ENCODE measurements at regions not wholly inside any gene's neighbourhood (a gene's known extent, or its start where the extent isn't known, plus 50 kb on each side); places are given as distances from the start of the nearest gene placed in this dataset.
A peak's percentile ranks its signal among the peaks of the same experiment; 100 is the strongest.
"Not testable (repeated sequence)": the region's sequence is repeated elsewhere in the genome, so short reads cannot be mapped to it uniquely, and the experiment has no call there.

GRCh38 chr3:180421721-180422120, 180.2 kb upstream of the TTC14 start:
- FAIRE-seq, result no peak

- not testable (repeated sequence) for FAIRE-seq
Observed at GRCh38 chr3:180424305-180424704, 177.7 kb upstream of the TTC14 start.

GRCh38 chr3:180430896-180431295, 171.1 kb upstream of the TTC14 start:
- FAIRE-seq, result no peak

GRCh38 chr3:180433152-180433551, 168.8 kb upstream of the TTC14 start:
- FAIRE-seq, result no peak

GRCh38 chr3:180447136-180447535, 154.8 kb upstream of the TTC14 start:
- no peak for FAIRE-seq

- FAIRE-seq, result not testable (repeated sequence)
Observed at GRCh38 chr3:180448407-180448806, 153.6 kb upstream of the TTC14 start.

GRCh38 chr3:180457225-180457624, 144.7 kb upstream of the TTC14 start:
- no peak for FAIRE-seq

GRCh38 chr3:180466401-180467011, 135.5 kb upstream of the TTC14 start:
- peak; percentile 70 for FAIRE-seq

GRCh38 chr3:180467177-180467576, 134.8 kb upstream of the TTC14 start:
- no peak for FAIRE-seq

GRCh38 chr3:180469149-180469548, 132.8 kb upstream of the TTC14 start:
- FAIRE-seq, result no peak

- no peak for FAIRE-seq
Observed at GRCh38 chr3:180478695-180479094, 123.3 kb upstream of the TTC14 start.

GRCh38 chr3:180492047-180492446, 109.9 kb upstream of the TTC14 start:
- FAIRE-seq, result no peak

GRCh38 chr3:180496995-180497394, 105.0 kb upstream of the TTC14 start:
- no peak for FAIRE-seq

- FAIRE-seq, result no peak
Observed at GRCh38 chr3:180516368-180516767, 85.6 kb upstream of the TTC14 start.

GRCh38 chr3:180523040-180523439, 78.9 kb upstream of the TTC14 start:
- FAIRE-seq, result no peak

- FAIRE-seq, result no peak
Observed at GRCh38 chr3:180528843-180529242, 73.1 kb upstream of the TTC14 start.

- FAIRE-seq, result no peak
Observed at GRCh38 chr3:180529778-180530177, 72.2 kb upstream of the TTC14 start.

- no peak for FAIRE-seq
Observed at GRCh38 chr3:180530276-180530675, 71.7 kb upstream of the TTC14 start.

- no peak for FAIRE-seq
Observed at GRCh38 chr3:180531303-180532278, 70.4 kb upstream of the TTC14 start.

GRCh38 chr3:180534828-180535227, 67.1 kb upstream of the TTC14 start:
- no peak for FAIRE-seq

GRCh38 chr3:180538493-180538892, 63.5 kb upstream of the TTC14 start:
- no peak for FAIRE-seq

- no peak for FAIRE-seq
Observed at GRCh38 chr3:180543877-180544276, 58.1 kb upstream of the TTC14 start.

GRCh38 chr3:180546863-180547262, 55.1 kb upstream of the TTC14 start:
- no peak for FAIRE-seq

- FAIRE-seq, result no peak
Observed at GRCh38 chr3:180548050-180548449, 53.9 kb upstream of the TTC14 start.
